IMR-90 (cell line): ENCODE measurements at regions not wholly inside any gene's neighbourhood (a gene's known extent, or its start where the extent isn't known, plus 50 kb on each side); places are given as distances from the start of the nearest gene placed in this dataset.
A peak's percentile ranks its signal among the peaks of the same experiment; 100 is the strongest.

Source experiments
- ATAC-seq: fragments of 200-7000 bp; cut with Tn5 transposase; 2 replicates; pipeline ENCODE4 v1.9.1; 2020; ENCODE audit warnings: low read depth, mild to moderate bottlenecking, moderate library complexity
- BruUV-seq: library from RNA; stranded (reverse); fragments of 400-500 nt; replicated peaks from 2 replicates; lab custom pipeline; 2021; lab: Mats Ljungman, UMichigan
- CTCF ChIA-PET: fragments of 300-600 bp; formaldehyde crosslinking; extraction: SDS; loops from one replicate; lab custom pipeline; 2021; ENCODE audit warnings: antibody characterized with exemption; lab: Yijun Ruan, JAX
- POLR2A ChIA-PET: fragments of 300-600 bp; sonication (Branson Sonifier 250); formaldehyde crosslinking; loops from one replicate; lab custom pipeline; 2022; ENCODE audit warnings: antibody characterized with exemption; ENCODE audit not compliant: unreplicated experiment; lab: Charles Lee
- DNase-seq: peaks from one replicate; pipeline ENCODE4 v3.0.0; 2013
- H2AFZ ChIP-seq: replicated peaks from 2 replicates; pipeline ENCODE3; 2013; ENCODE audit warnings: low read length, mild to moderate bottlenecking; ENCODE audit not compliant: poor library complexity
- H2AK5ac ChIP-seq: 2 replicates; pipeline ENCODE4 v1.6.1; 2013; ENCODE audit warnings: low read depth, low read length, inconsistent platforms
- H2AK9ac ChIP-seq: replicated peaks from 2 replicates; pipeline ENCODE3; 2013; ENCODE audit warnings: mild to moderate bottlenecking, low read depth, low read length, moderate library complexity; ENCODE audit not compliant: poor library complexity
- H2BK120ac ChIP-seq: 2 replicates; pipeline ENCODE4 v1.6.1; 2013; ENCODE audit warnings: low read depth, low read length, inconsistent platforms
- H2BK15ac ChIP-seq: 3 replicates; pipeline ENCODE4 v1.6.1; 2013; ENCODE audit warnings: low read depth, low read length, inconsistent platforms
- H2BK20ac ChIP-seq: 2 replicates; pipeline ENCODE4 v1.6.1; 2013; ENCODE audit warnings: low read depth, mild to moderate bottlenecking, inconsistent platforms, low read length, moderate library complexity
- H2BK5ac ChIP-seq: 2 replicates; pipeline ENCODE4 v1.6.1; 2013; ENCODE audit warnings: mild to moderate bottlenecking, low read depth, low read length, inconsistent platforms; ENCODE audit not compliant: poor library complexity, severe bottlenecking
- H3K14ac ChIP-seq: replicated peaks from 2 replicates; pipeline ENCODE4 v1.6.1; 2013; ENCODE audit warnings: low read depth, low read length, inconsistent platforms
- H3K18ac ChIP-seq: 2 replicates; pipeline ENCODE4 v1.6.1; 2013; ENCODE audit warnings: low read depth, low read length, control low read depth
- H3K23ac ChIP-seq: 2 replicates; pipeline ENCODE4 v1.6.1; 2013; ENCODE audit warnings: low read depth, low read length, inconsistent platforms
- H3K27ac ChIP-seq: 2 replicates; pipeline ENCODE4 v1.5.1; 2013; ENCODE audit warnings: mild to moderate bottlenecking, control low read depth, low read length; ENCODE audit not compliant: insufficient read depth
- H3K27me3 ChIP-seq: 2 replicates; pipeline ENCODE4 v1.6.1; 2013; ENCODE audit warnings: low read length; ENCODE audit not compliant: control insufficient read depth, insufficient read depth
- H3K36me3 ChIP-seq: 2 replicates; pipeline ENCODE4 v1.6.1; 2013; ENCODE audit warnings: low read length, mixed read lengths; ENCODE audit not compliant: control insufficient read depth, insufficient read depth
- H3K4ac ChIP-seq: 2 replicates; pipeline ENCODE4 v1.6.1; 2013; ENCODE audit warnings: low read depth, low read length, inconsistent platforms
- H3K4me1 ChIP-seq: 2 replicates; pipeline ENCODE4 v1.6.1; 2013; ENCODE audit warnings: low read length, mixed read lengths; ENCODE audit not compliant: control insufficient read depth, insufficient read depth
- H3K4me2 ChIP-seq: 2 replicates; pipeline ENCODE4 v1.6.1; 2013; ENCODE audit warnings: low read depth, mild to moderate bottlenecking, control low read depth, low read length, moderate library complexity
- H3K4me3 ChIP-seq: 2 replicates; pipeline ENCODE4 v1.5.1; 2013; ENCODE audit warnings: low read depth, mild to moderate bottlenecking, control low read depth, low read length, moderate library complexity; ENCODE audit not compliant: insufficient read depth
- H3K56ac ChIP-seq: 2 replicates; pipeline ENCODE4 v1.6.1; 2013; ENCODE audit warnings: low read length, inconsistent platforms; ENCODE audit not compliant: insufficient read depth; ENCODE audit errors: extremely low read depth
- H3K79me1 ChIP-seq, 2 experiments: 2 replicates each; pipeline ENCODE4 v1.6.1; 2013; ENCODE audit warnings: low read length in 2 of 2, inconsistent platforms in 1 of 2, low read depth in 1 of 2
- H3K9ac ChIP-seq: 2 replicates; pipeline ENCODE4 v1.6.1; 2013; ENCODE audit warnings: low read depth, low read length, control low read depth
- H3K9me1 ChIP-seq: 2 replicates; pipeline ENCODE4 v1.6.1; 2013; ENCODE audit warnings: low read length, inconsistent platforms; ENCODE audit not compliant: insufficient read depth
- H3K9me3 ChIP-seq: 2 replicates; pipeline ENCODE4 v1.6.1; 2013; ENCODE audit warnings: low read length; ENCODE audit not compliant: control insufficient read depth, insufficient read depth
- H4K20me1 ChIP-seq: 2 replicates; pipeline ENCODE4 v1.6.1; 2013; ENCODE audit warnings: low read length, inconsistent platforms; ENCODE audit not compliant: insufficient read depth
- H4K5ac ChIP-seq: 2 replicates; pipeline ENCODE4 v1.6.1; 2013; ENCODE audit warnings: mild to moderate bottlenecking, low read depth, low read length, control low read depth
- H4K8ac ChIP-seq, 2 experiments: 2 replicates each; pipeline ENCODE4 v1.6.1; 2013; ENCODE audit warnings: low read depth in 2 of 2, low read length in 2 of 2, control low read depth in 1 of 2, inconsistent platforms in 1 of 2
- H4K91ac ChIP-seq: 2 replicates; pipeline ENCODE4 v1.6.1; 2013; ENCODE audit warnings: low read depth, low read length, inconsistent platforms; ENCODE audit not compliant: insufficient read depth
- BHLHE40 ChIP-seq: fragments of 150-350 bp; IDR thresholded peaks from 2 replicates; pipeline ENCODE4 v1.6.1; 2016; ENCODE audit warnings: mild to moderate bottlenecking, low read depth, low read length
- CEBPB ChIP-seq: IDR thresholded peaks from 2 replicates; pipeline ENCODE4 v1.6.1; 2012; ENCODE audit warnings: low read depth, low read length, improper control_type of control experiment
- CHD1 ChIP-seq: IDR thresholded peaks from 2 replicates; pipeline ENCODE4 v1.6.1; 2012; ENCODE audit warnings: low read depth, low read length, improper control_type of control experiment
- FOS ChIP-seq: fragments of 150-350 bp; IDR thresholded peaks from 2 replicates; pipeline ENCODE4 v1.6.1; 2016; ENCODE audit warnings: low read depth, low read length
- MAFK ChIP-seq: IDR thresholded peaks from 2 replicates; pipeline ENCODE4 v1.6.1; 2012; ENCODE audit warnings: low read depth, low read length, improper control_type of control experiment
- MAZ ChIP-seq: IDR thresholded peaks from 2 replicates; pipeline ENCODE4 v1.6.1; 2012; ENCODE audit warnings: low read depth, mild to moderate bottlenecking, low read length, improper control_type of control experiment, moderate library complexity, borderline replicate concordance
- MXI1 ChIP-seq: IDR thresholded peaks from 2 replicates; pipeline ENCODE4 v1.6.1; 2012; ENCODE audit warnings: low read depth, mild to moderate bottlenecking, low read length, moderate library complexity, borderline replicate concordance
- NFE2L2 ChIP-seq: fragments of 150-350 bp; IDR thresholded peaks from 2 replicates; pipeline ENCODE4 v1.6.1; 2016; ENCODE audit warnings: low read depth, mild to moderate bottlenecking, low read length
- POLR2A ChIP-seq: IDR thresholded peaks from 2 replicates; pipeline ENCODE4 v1.6.1; 2012; ENCODE audit warnings: mild to moderate bottlenecking, low read depth, low read length
- RAD21 ChIP-seq: IDR thresholded peaks from 2 replicates; pipeline ENCODE4 v1.6.1; 2012; ENCODE audit warnings: low read length, improper control_type of control experiment
- RCOR1 ChIP-seq: IDR thresholded peaks from 2 replicates; pipeline ENCODE4 v1.6.1; 2012; ENCODE audit warnings: mild to moderate bottlenecking, low read length, improper control_type of control experiment; ENCODE audit not compliant: insufficient replicate concordance
- RFX5 ChIP-seq: IDR thresholded peaks from 2 replicates; pipeline ENCODE4 v1.8.0; 2012; ENCODE audit warnings: low read depth, mild to moderate bottlenecking, low read length, moderate library complexity
- SMC3 ChIP-seq: fragments of 150-350 bp; IDR thresholded peaks from 2 replicates; pipeline ENCODE4 v1.6.1; 2016; ENCODE audit warnings: low read depth, mild to moderate bottlenecking, antibody characterized with exemption, low read length, moderate library complexity
- WGBS, 2 experiments: methylation state at CpG; one replicate each; pipeline versions ENCODE4 v1.1.5 to v1.1.7; 2013; ENCODE audit warnings: missing lambda C conversion rate in 2 of 2; ENCODE audit not compliant: insufficient read length in 1 of 2; ENCODE audit errors: extremely low coverage in 2 of 2; 5-methylcytosine and 5-hydroxymethylcytosine counted together
- dilution Hi-C: fragments of 300-500 bp; cut with HindIII; formaldehyde crosslinking; loops from one replicate; pipeline ENCODE4 v1.14.3; 2018; ENCODE audit warnings: low sequenced_read_pairs; ENCODE audit not compliant: unreplicated experiment
- in situ Hi-C: fragments of 300-500 bp; cut with MboI; formaldehyde crosslinking; loops from 3 replicates; pipeline ENCODE4 v1.14.3; 2019; ENCODE audit warnings: low sequenced_read_pairs, inconsistent platforms, mixed read lengths
- intact Hi-C: fragments of 100-400 bp; cut with micrococcal nuclease; formaldehyde crosslinking; loops from 2 replicates; pipeline ENCODE4 v1.10.0; 2022
- TF ChIP-seq, protein P1 (sequence below): conservative IDR thresholded peaks from 2 replicates; pipeline ENCODE4 v1.5.1; 2012; ENCODE audit warnings: mild to moderate bottlenecking, low read depth, low read length, improper control_type of control experiment
- TF ChIP-seq, protein P2 (sequence below): fragments of 150-350 bp; IDR thresholded peaks from 2 replicates; pipeline ENCODE4 v1.6.1; 2016; ENCODE audit warnings: low read depth, mild to moderate bottlenecking, low read length, moderate library complexity, borderline replicate concordance
- TF ChIP-seq, protein P3 (sequence below): fragments of 150-350 bp; IDR thresholded peaks from 2 replicates; pipeline ENCODE4 v1.6.1; 2017; ENCODE audit warnings: mild to moderate bottlenecking, antibody characterized with exemption, low read length, low read depth

DNA sequence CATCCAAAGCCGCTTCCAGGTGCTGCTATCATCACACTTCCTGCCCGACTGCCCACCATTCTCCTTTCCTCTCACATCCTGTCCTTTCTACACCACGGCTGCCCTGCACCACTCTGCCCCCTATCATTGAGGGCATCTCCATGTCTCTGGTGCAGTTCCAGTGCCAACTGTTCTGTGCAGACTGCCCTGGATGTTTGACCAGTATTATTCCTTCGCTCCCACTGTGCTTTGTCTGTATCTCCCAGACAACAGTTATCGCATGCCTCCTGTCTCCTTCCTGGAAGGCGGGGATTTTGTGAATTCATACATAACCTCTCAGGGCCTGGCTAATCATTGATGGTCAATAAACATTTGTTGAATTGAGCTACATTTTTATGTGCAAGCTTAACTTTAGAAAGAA is 63.6 kb upstream of the GNG12 start:
- dilution Hi-C loops = no loop called here
- 73% methylated on average over 3 of the region's 6 CpGs; no CpG with 5 or more reads in 1 of the 2 experiments for WGBS, 2 experiments
- no peak overlapping the region for H2AK9ac ChIP-seq

More for the DNA sequence above, 63.6 kb upstream of the GNG12 start:
- peak overlapping the region; percentile 71 for H3K4ac ChIP-seq
- no peak overlapping the region for H3K4me3 ChIP-seq
- peak overlapping the region; percentile 88; the same call in 2 of the 3 replicates for H2BK15ac ChIP-seq
- no peaks in the 10 kb centered on the region for H3K36me3 ChIP-seq
- no TSS peak for BruUV-seq
- H3K79me1 ChIP-seq = no peaks in the 10 kb centered on the region
- H3K9me3 ChIP-seq = no peaks in the 10 kb centered on the region
- H4K20me1 ChIP-seq = no peaks in the 10 kb centered on the region
- peak overlapping the region; percentile 75 for H2BK20ac ChIP-seq
- H3K23ac ChIP-seq = no peak overlapping the region
- no peak overlapping the region for H3K4me2 ChIP-seq
- DNase-seq (no peak), ATAC-seq (no peak)
- H2BK120ac ChIP-seq = peak overlapping the region; percentile 92; the same call in 1 of the 2 replicates
- peaks cover 9% of the 10 kb centered on the region for H3K9me1 ChIP-seq
- POLR2A ChIA-PET = no interaction called here
- TF ChIP-seq CHD1 = no peak
- no peak for TF ChIP-seq RAD21
- TF ChIP-seq SMC3 = no peak
- no peak for TF ChIP-seq RCOR1
- TF ChIP-seq, protein P1, sequence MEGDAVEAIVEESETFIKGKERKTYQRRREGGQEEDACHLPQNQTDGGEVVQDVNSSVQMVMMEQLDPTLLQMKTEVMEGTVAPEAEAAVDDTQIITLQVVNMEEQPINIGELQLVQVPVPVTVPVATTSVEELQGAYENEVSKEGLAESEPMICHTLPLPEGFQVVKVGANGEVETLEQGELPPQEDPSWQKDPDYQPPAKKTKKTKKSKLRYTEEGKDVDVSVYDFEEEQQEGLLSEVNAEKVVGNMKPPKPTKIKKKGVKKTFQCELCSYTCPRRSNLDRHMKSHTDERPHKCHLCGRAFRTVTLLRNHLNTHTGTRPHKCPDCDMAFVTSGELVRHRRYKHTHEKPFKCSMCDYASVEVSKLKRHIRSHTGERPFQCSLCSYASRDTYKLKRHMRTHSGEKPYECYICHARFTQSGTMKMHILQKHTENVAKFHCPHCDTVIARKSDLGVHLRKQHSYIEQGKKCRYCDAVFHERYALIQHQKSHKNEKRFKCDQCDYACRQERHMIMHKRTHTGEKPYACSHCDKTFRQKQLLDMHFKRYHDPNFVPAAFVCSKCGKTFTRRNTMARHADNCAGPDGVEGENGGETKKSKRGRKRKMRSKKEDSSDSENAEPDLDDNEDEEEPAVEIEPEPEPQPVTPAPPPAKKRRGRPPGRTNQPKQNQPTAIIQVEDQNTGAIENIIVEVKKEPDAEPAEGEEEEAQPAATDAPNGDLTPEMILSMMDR = no peak
- no peak for TF ChIP-seq POLR2A
- no peak for TF ChIP-seq RFX5
- TF ChIP-seq, protein P2, sequence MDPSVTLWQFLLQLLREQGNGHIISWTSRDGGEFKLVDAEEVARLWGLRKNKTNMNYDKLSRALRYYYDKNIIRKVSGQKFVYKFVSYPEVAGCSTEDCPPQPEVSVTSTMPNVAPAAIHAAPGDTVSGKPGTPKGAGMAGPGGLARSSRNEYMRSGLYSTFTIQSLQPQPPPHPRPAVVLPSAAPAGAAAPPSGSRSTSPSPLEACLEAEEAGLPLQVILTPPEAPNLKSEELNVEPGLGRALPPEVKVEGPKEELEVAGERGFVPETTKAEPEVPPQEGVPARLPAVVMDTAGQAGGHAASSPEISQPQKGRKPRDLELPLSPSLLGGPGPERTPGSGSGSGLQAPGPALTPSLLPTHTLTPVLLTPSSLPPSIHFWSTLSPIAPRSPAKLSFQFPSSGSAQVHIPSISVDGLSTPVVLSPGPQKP = no peak
- TF ChIP-seq MXI1 = no peak
- TF ChIP-seq FOS = no peak
- TF ChIP-seq CEBPB = no peak
- no peak for TF ChIP-seq BHLHE40
- TF ChIP-seq MAZ = no peak
- TF ChIP-seq MAFK = no peak
- no peak for TF ChIP-seq NFE2L2
- TF ChIP-seq, protein P3, sequence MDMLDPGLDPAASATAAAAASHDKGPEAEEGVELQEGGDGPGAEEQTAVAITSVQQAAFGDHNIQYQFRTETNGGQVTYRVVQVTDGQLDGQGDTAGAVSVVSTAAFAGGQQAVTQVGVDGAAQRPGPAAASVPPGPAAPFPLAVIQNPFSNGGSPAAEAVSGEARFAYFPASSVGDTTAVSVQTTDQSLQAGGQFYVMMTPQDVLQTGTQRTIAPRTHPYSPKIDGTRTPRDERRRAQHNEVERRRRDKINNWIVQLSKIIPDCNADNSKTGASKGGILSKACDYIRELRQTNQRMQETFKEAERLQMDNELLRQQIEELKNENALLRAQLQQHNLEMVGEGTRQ = no peak
- H3K14ac ChIP-seq = 0 out of 2 replicates have a peak overlapping the region, but pooled peaks have one; percentile 3
- H3K4me1 ChIP-seq = peaks cover 11% of the 10 kb centered on the region
- peak overlapping the region; percentile 45 for H2AFZ ChIP-seq
- H3K27ac ChIP-seq = no peak overlapping the region
- no peak overlapping the region for H4K5ac ChIP-seq
- H3K18ac ChIP-seq = no peak overlapping the region
- H4K91ac ChIP-seq = no peak overlapping the region; the same call in 1 of the 2 replicates
- peak overlapping the region; percentile 64; the same call in 1 of the 2 replicates for H2AK5ac ChIP-seq
- peak overlapping the region in 1 of 2 experiments; percentile 95; a peak in 2 of 4 replicates for H4K8ac ChIP-seq
- H3K27me3 ChIP-seq = no peaks in the 10 kb centered on the region
- H3K9ac ChIP-seq = no peak overlapping the region
- no peak overlapping the region for H3K56ac ChIP-seq
- CTCF ChIA-PET = no interaction called here
- no peak overlapping the region for H2BK5ac ChIP-seq
- in situ Hi-C loops = no loop called here
- intact Hi-C loops = no loop called here
